Astrocyte of the spinal cord (primary cell): ENCODE measurements at regions not wholly inside any gene's neighbourhood (a gene's known extent, or its start where the extent isn't known, plus 50 kb on each side); places are given as distances from the start of the nearest gene placed in this dataset.
"Not testable (repeated sequence)": the region's sequence is repeated elsewhere in the genome, so short reads cannot be mapped to it uniquely, and the experiment has no call there.

Source experiments
- DNase-seq: peaks from one replicate; pipeline ENCODE4 v3.0.0; 2011; ENCODE audit warnings: low read depth, low spot score
- H3K4me3 ChIP-seq: 2 replicates; pipeline ENCODE4 v1.5.1; 2011; ENCODE audit warnings: low read depth, mild to moderate bottlenecking, low read length, moderate library complexity
- CTCF ChIP-seq: IDR thresholded peaks from 2 replicates; pipeline ENCODE4 v1.5.1; 2012; ENCODE audit warnings: low read depth, mild to moderate bottlenecking, low read length, inconsistent platforms
- in situ Hi-C: cut with HindIII; loops from 2 replicates; pipeline ENCODE4 v1.10.0; 2017; ENCODE audit warnings: low sequenced_read_pairs

- in situ Hi-C loops: no loop called here
- TF ChIP-seq CTCF: no peak
Observed at GRCh38 chr3:40681658-40682055, 156.9 kb downstream of the ZNF621 start.

GRCh38 chr3:40689837-40690236, 165.1 kb downstream of the ZNF621 start:
- TF ChIP-seq CTCF: no peak
- DNase-seq: no peak
- in situ Hi-C loops: no loop called here
- H3K4me3 ChIP-seq: no peak overlapping the region

More at GRCh38 chr3:40681658-40682055, 156.9 kb downstream of the ZNF621 start:
- DNase-seq: no peak
- no peak overlapping the region for H3K4me3 ChIP-seq

GRCh38 chr3:40690749-40691451, 166.1 kb downstream of the ZNF621 start:
- TF ChIP-seq CTCF: no peak

GRCh38 chr3:40691452-40691861, 166.7 kb downstream of the ZNF621 start:
- H3K4me3 ChIP-seq: no peak overlapping the region
- no peak for DNase-seq
- no peak for TF ChIP-seq CTCF
- in situ Hi-C loops: no loop called here

More at GRCh38 chr3:40690749-40691451, 166.1 kb downstream of the ZNF621 start:
- in situ Hi-C loops: no loop called here
- no peak overlapping the region for H3K4me3 ChIP-seq
- DNase-seq: peak; percentile 5

GRCh38 chr3:40695848-40696247, 171.1 kb downstream of the ZNF621 start:
- in situ Hi-C loops: no loop called here
- no peak for TF ChIP-seq CTCF
- no peak for DNase-seq
- no peak overlapping the region for H3K4me3 ChIP-seq

- DNase-seq, in situ Hi-C loops, H3K4me3 ChIP-seq: not testable (repeated sequence)
Observed at GRCh38 chr3:40698611-40699010, 173.9 kb downstream of the ZNF621 start.

GRCh38 chr3:40701016-40701588, 176.3 kb downstream of the ZNF621 start:
- no peak for TF ChIP-seq CTCF

More at GRCh38 chr3:40701016-40701588, 176.3 kb downstream of the ZNF621 start:
- H3K4me3 ChIP-seq: no peak overlapping the region
- DNase-seq: no peak
- in situ Hi-C loops: no loop called here
